Fibroblast of lung (primary cell): ENCODE measurements at regions not wholly inside any gene's neighbourhood (a gene's known extent, or its start where the extent isn't known, plus 50 kb on each side); places are given as distances from the start of the nearest gene placed in this dataset.
"Not testable (repeated sequence)": the region's sequence is repeated elsewhere in the genome, so short reads cannot be mapped to it uniquely, and the experiment has no call there.

Experiments used
- DNase-seq, 2 donors: peaks; one replicate each; pipeline versions ENCODE4 v3.0.0 to v3.0.0-alpha.2; 2010; ENCODE audit warnings: low read depth in 2 of 2
- H2AFZ ChIP-seq: 2 replicates; pipeline ENCODE4 v1.5.1; 2012; ENCODE audit warnings: low read length, control low read depth, inconsistent platforms
- H3K27ac ChIP-seq: 2 replicates; pipeline ENCODE4 v1.5.1; 2011; ENCODE audit warnings: low read length, control low read depth; ENCODE audit not compliant: insufficient read depth
- H3K27me3 ChIP-seq: 2 replicates; pipeline ENCODE4 v1.5.1; 2011; ENCODE audit warnings: mild to moderate bottlenecking, low read length; ENCODE audit not compliant: control insufficient read depth, insufficient read depth
- H3K36me3 ChIP-seq: 2 replicates; pipeline ENCODE4 v1.5.1; 2011; ENCODE audit warnings: low read length; ENCODE audit not compliant: control insufficient read depth, insufficient read depth
- H3K4me1 ChIP-seq: 2 replicates; pipeline ENCODE4 v1.5.1; 2011; ENCODE audit warnings: low read length; ENCODE audit not compliant: control insufficient read depth, insufficient read depth; ENCODE audit errors: extremely low read depth
- H3K4me2 ChIP-seq: 2 replicates; pipeline ENCODE4 v1.5.1; 2011; ENCODE audit warnings: low read length, control low read depth; ENCODE audit not compliant: insufficient read depth; ENCODE audit errors: extremely low read depth
- H3K4me3 ChIP-seq, 4 experiments: fragments of 200-600 bp in 1 of 4; sonication (generic) in 1 of 4; replicated peaks in 1 of 4; 2 replicates each; pipeline ENCODE4 v1.5.1; 2011 to 2016; ENCODE audit warnings: low read length in 4 of 4, low read depth in 3 of 4, mild to moderate bottlenecking in 3 of 4, control low read depth in 2 of 4, inconsistent platforms in 1 of 4, mixed read lengths in 1 of 4; ENCODE audit not compliant: insufficient read depth in 1 of 4; ENCODE audit errors: control extremely low read depth in 1 of 4
- H3K79me2 ChIP-seq: 2 replicates; pipeline ENCODE4 v1.5.1; 2012; ENCODE audit warnings: mild to moderate bottlenecking, low read length, inconsistent platforms; ENCODE audit not compliant: control insufficient read depth, insufficient read depth
- H3K9ac ChIP-seq: 2 replicates; pipeline ENCODE4 v1.5.1; 2011; ENCODE audit warnings: mild to moderate bottlenecking, low read length, control low read depth; ENCODE audit not compliant: insufficient read depth
- H3K9me3 ChIP-seq: 2 replicates; pipeline ENCODE4 v1.5.1; 2012; ENCODE audit warnings: low read depth, low read length; ENCODE audit not compliant: control insufficient read depth, insufficient read depth
- H4K20me1 ChIP-seq: 2 replicates; pipeline ENCODE4 v1.5.1; 2011; ENCODE audit warnings: low read length; ENCODE audit not compliant: control insufficient read depth, insufficient read depth; ENCODE audit errors: extremely low read depth
- CTCF ChIP-seq, 2 donors: IDR thresholded peaks in 1 of 2; conservative IDR thresholded peaks in 1 of 2; 1 replicate in 1 of 2; 2 replicates in 1 of 2; pipeline ENCODE4 v1.5.1; 2011 to 2012; ENCODE audit warnings: low read length in 2 of 2, control low read depth in 1 of 2, inconsistent platforms in 1 of 2, low read depth in 1 of 2, mild to moderate bottlenecking in 1 of 2
- EZH2 ChIP-seq: IDR thresholded peaks from 2 replicates; pipeline ENCODE4 v1.5.1; 2012; ENCODE audit warnings: low read length, control low read depth, mild to moderate bottlenecking; ENCODE audit errors: missing control alignments

DNA sequence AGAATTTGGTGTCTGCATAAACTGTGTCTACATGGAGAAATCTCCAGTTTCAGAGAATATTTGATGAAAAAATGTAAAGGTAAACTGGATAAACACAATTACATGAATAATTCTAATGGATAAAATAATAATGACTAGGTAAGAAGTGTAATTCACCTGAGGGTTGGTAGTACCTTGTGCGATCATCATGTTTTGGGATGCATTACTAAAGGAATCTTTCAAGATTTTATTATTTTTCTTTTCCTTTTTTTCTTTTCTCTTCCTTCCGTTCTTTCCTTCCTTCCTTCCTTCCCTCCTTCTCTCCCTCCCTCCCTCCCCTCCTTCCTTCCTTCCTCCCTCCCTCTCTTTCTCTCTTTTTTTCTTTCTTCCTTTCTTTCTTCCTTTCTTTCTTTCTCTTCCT lies 818.7 kb downstream of the LTN1 start:
- Histone ChIP-seq H3K9ac (no peak overlapping the region), H3K4me3 (no peak overlapping the region), H3K4me1 (no peaks in the 10 kb centered on the region), H3K36me3 (no peaks in the 10 kb centered on the region), H2AFZ (no peak overlapping the region), H3K27ac (no peak overlapping the region), H3K27me3 (no peaks in the 10 kb centered on the region), H3K4me2 (no peak overlapping the region), H3K79me2 (no peaks in the 10 kb centered on the region), H4K20me1 (no peaks in the 10 kb centered on the region), H3K9me3 (no peaks in the 10 kb centered on the region)
- DNase-seq = no peak
- TF ChIP-seq CTCF (conservative IDR thresholded peaks at IDR 0.05 in 1 of 2, IDR thresholded peaks at IDR 0.05 in 1 of 2; ENCODE audit: low read depth in 1 of 2, low read length in 2 of 2) (no peak), EZH2 (no peak)

DNA sequence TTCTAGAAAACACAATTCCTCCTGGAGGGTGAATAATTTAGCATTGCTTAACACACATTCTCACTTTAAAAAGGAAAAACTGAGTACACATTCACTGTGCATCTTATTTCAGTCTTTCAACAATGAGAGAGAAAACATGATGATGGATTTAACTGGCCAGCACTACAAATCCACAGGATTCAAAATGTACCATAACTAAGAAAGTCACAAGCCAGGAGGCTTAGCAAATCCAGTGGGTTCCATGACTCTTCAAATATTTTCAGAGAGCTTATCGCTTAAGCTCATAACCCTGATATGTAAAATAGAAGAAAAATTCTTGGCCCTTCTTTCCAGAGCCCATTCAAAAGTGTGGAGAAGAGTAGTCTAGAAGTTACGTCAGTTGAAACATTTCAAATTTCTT lies 820.3 kb downstream of the LTN1 start:
- DNase-seq = no peak
- H3K4me1 ChIP-seq = no peaks in the 10 kb centered on the region
- no peak overlapping the region for H3K4me2 ChIP-seq
- H4K20me1 ChIP-seq = no peaks in the 10 kb centered on the region
- H3K36me3 ChIP-seq = no peaks in the 10 kb centered on the region
- no peak overlapping the region for H3K27ac ChIP-seq
- no peaks in the 10 kb centered on the region for H3K27me3 ChIP-seq
- TF ChIP-seq CTCF (conservative IDR thresholded peaks at IDR 0.05 in 1 of 2, IDR thresholded peaks at IDR 0.05 in 1 of 2; ENCODE audit: low read depth in 1 of 2, low read length in 2 of 2) (no peak), EZH2 (no peak)
- H2AFZ ChIP-seq = no peak overlapping the region
- no peaks in the 10 kb centered on the region for H3K79me2 ChIP-seq
- H3K4me3 ChIP-seq = no peak overlapping the region
- H3K9ac ChIP-seq = no peak overlapping the region
- H3K9me3 ChIP-seq = no peaks in the 10 kb centered on the region

DNA sequence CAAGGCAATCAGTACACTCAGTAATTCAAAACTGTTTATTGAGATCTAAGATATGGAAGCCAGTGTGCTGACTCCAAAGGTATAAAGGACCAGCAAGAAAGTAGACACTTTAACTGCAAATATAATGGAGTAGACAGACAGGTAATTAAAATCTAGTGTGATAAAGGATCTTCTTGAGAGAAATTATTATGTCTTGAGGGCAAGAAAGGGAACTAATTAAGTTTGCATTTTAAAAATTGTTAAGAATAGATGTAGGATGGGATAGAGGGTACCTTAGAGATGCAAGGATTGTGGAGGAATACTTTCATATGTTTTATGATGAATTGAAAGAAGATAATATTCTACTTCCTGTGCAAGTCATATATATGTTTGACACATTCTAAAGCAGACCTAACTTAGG lies 825.3 kb downstream of the LTN1 start:
- H3K4me1 ChIP-seq = no peaks in the 10 kb centered on the region
- H3K4me2 ChIP-seq = no peak overlapping the region
- no peaks in the 10 kb centered on the region for H3K36me3 ChIP-seq
- H3K27me3 ChIP-seq = no peaks in the 10 kb centered on the region
- no peaks in the 10 kb centered on the region for H4K20me1 ChIP-seq
- H3K27ac ChIP-seq = no peak overlapping the region
- H2AFZ ChIP-seq = no peak overlapping the region
- H3K79me2 ChIP-seq = no peaks in the 10 kb centered on the region
- H3K4me3 ChIP-seq = no peak overlapping the region
- DNase-seq = no peak
- H3K9me3 ChIP-seq = no peaks in the 10 kb centered on the region
- no peak for TF ChIP-seq EZH2
- no peak for TF ChIP-seq CTCF (conservative IDR thresholded peaks at IDR 0.05 in 1 of 2, IDR thresholded peaks at IDR 0.05 in 1 of 2; ENCODE audit: low read depth in 1 of 2, low read length in 2 of 2)
- no peak overlapping the region for H3K9ac ChIP-seq

- H4K20me1 ChIP-seq, H3K4me3 ChIP-seq, H3K9me3 ChIP-seq, H3K36me3 ChIP-seq, H3K4me2 ChIP-seq, H2AFZ ChIP-seq, H3K4me1 ChIP-seq, H3K27ac ChIP-seq, H3K27me3 ChIP-seq, H3K9ac ChIP-seq, H3K79me2 ChIP-seq, DNase-seq: not testable (repeated sequence)
Measured at GRCh38 chr21:28164519-28164918, 828.2 kb downstream of the LTN1 start.

DNA sequence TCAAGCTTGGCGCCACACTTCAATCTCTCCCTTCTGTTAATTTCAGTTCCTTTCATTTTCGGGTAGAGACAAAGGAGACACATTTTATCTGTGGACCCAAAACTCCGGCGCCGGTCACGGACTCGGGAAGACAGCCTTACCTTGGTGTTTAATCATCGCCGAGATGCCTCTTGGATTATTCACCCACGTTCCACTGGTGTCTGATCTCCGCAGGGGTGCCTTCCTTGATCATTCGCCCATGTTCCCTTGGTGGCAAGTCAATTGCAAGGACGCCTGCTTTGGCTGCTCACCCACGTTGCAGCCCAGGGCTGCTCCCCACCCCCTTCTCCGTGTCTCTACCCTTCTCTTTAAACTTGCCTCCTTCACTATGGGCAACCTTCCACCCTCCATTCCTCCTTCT lies 830.6 kb downstream of the LTN1 start:
- H3K27me3 ChIP-seq, H4K20me1 ChIP-seq, DNase-seq, H3K36me3 ChIP-seq, H2AFZ ChIP-seq, H3K9me3 ChIP-seq, H3K79me2 ChIP-seq, H3K4me3 ChIP-seq, H3K27ac ChIP-seq, H3K9ac ChIP-seq, H3K4me2 ChIP-seq, H3K4me1 ChIP-seq: not testable (repeated sequence)
